OCI-LY7 (cell line): ENCODE measurements at regions not wholly inside any gene's neighbourhood (a gene's known extent, or its start where the extent isn't known, plus 50 kb on each side); places are given as distances from the start of the nearest gene placed in this dataset.

ENCODE experiments used
- BruUV-seq: library from RNA; stranded (reverse); fragments of 400-500 nt; replicated peaks from 2 replicates; lab custom pipeline; 2021; lab: Mats Ljungman, UMichigan
- CTCF ChIA-PET: fragments of 300-600 bp; sonication (Branson Sonifier 250); formaldehyde crosslinking; loops from one replicate; lab custom pipeline; 2022; ENCODE audit warnings: antibody characterized with exemption; ENCODE audit not compliant: unreplicated experiment; lab: Charles Lee
- POLR2A ChIA-PET: fragments of 300-600 bp; sonication (Branson Sonifier 250); formaldehyde crosslinking; loops from one replicate; lab custom pipeline; 2022; ENCODE audit warnings: antibody characterized with exemption; lab: Charles Lee
- DNase-seq: peaks from one replicate; pipeline ENCODE4 v3.0.0-alpha.2; 2015; ENCODE audit warnings: low spot score
- H2AFZ ChIP-seq: fragments of 200-600 bp; sonication (generic), shearing (Covaris generic); 2 replicates; pipeline ENCODE4 v1.6.1; 2014; ENCODE audit warnings: mild to moderate bottlenecking, antibody characterized with exemption, low read length, moderate library complexity
- H3K27ac ChIP-seq: fragments of 200-600 bp; sonication (generic); 2 replicates; pipeline ENCODE4 v1.5.1; 2014; ENCODE audit warnings: mixed run types, low read depth, mild to moderate bottlenecking, moderate library complexity, low read length, inconsistent platforms; ENCODE audit not compliant: poor library complexity, severe bottlenecking
- H3K36me3 ChIP-seq: fragments of 200-600 bp; sonication (generic); 2 replicates; pipeline ENCODE4 v1.6.1; 2014; ENCODE audit warnings: mild to moderate bottlenecking, antibody characterized with exemption, low read length, moderate library complexity, mixed read lengths; ENCODE audit not compliant: insufficient read depth
- H3K4me1 ChIP-seq: fragments of 200-600 bp; sonication (generic); 2 replicates; pipeline ENCODE4 v1.5.1; 2014; ENCODE audit warnings: mild to moderate bottlenecking, low read length; ENCODE audit not compliant: insufficient read depth, poor library complexity, severe bottlenecking
- H3K4me2 ChIP-seq: fragments of 200-600 bp; sonication (generic); 2 replicates; pipeline ENCODE4 v1.6.1; 2014; ENCODE audit warnings: mild to moderate bottlenecking, low read length
- H3K4me3 ChIP-seq: fragments of 200-600 bp; sonication (generic); 2 replicates; pipeline ENCODE4 v1.5.1; 2014; ENCODE audit warnings: mild to moderate bottlenecking, low read depth, low read length; ENCODE audit not compliant: poor library complexity, severe bottlenecking
- H3K79me2 ChIP-seq: fragments of 200-600 bp; sonication (generic); 2 replicates; pipeline ENCODE4 v1.6.1; 2016; ENCODE audit warnings: low read depth, mild to moderate bottlenecking, low read length, moderate library complexity, mixed read lengths; ENCODE audit not compliant: insufficient read depth
- H3K9me2 ChIP-seq: fragments of 200-600 bp; sonication (generic); 2 replicates; pipeline ENCODE4 v1.6.1; 2016; ENCODE audit warnings: mild to moderate bottlenecking, low read length, mixed read lengths; ENCODE audit not compliant: insufficient read depth
- H3K9me3 ChIP-seq: fragments of 200-600 bp; sonication (generic); 2 replicates; pipeline ENCODE4 v1.6.1; 2014; ENCODE audit warnings: mild to moderate bottlenecking, mixed run types, low read length, mixed read lengths
- H4K20me1 ChIP-seq: fragments of 200-600 bp; sonication (generic); 2 replicates; pipeline ENCODE4 v1.6.1; 2014; ENCODE audit warnings: mild to moderate bottlenecking, antibody characterized with exemption, low read length, moderate library complexity, mixed read lengths; ENCODE audit not compliant: insufficient read depth
- CTCF ChIP-seq: fragments of 200-600 bp; sonication (generic); conservative IDR thresholded peaks from 2 replicates; pipeline ENCODE4 v1.5.1; 2014; ENCODE audit warnings: mild to moderate bottlenecking, antibody characterized with exemption, low read length, moderate library complexity, mixed read lengths
- EZH2phosphoT487 ChIP-seq: fragments of 200-600 bp; sonication (generic); IDR thresholded peaks from 2 replicates; pipeline ENCODE4 v1.6.1; 2018; ENCODE audit warnings: low read depth, borderline replicate concordance, mild to moderate bottlenecking, mixed run types, antibody characterized with exemption, low read length, moderate library complexity, mixed read lengths
- intact Hi-C: fragments of 100-400 bp; cut with micrococcal nuclease; formaldehyde crosslinking; loops from one replicate; pipeline ENCODE4 v1.10.0; 2022; ENCODE audit not compliant: unreplicated experiment

DNA sequence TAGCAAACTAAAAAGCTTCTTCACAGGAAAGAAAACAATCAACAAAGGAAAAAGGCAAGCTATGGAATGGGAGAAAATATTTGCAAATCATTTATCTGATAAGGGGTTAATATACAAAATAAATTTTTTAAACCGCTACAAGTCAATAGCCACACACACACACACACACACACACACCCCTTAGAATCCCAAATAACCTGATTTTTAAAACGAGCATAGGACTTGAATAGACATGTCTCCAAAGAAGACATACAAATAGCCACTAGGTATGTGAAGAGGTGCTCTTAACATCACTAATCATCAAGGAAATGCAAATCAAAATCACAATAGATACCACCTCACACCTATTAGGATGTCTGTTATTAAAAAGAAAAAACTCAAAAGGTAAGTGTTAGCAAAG, 187.7 kb downstream of the TRIM27 start:
- H3K27ac ChIP-seq: no peak overlapping the region
- H3K4me3 ChIP-seq: no peak overlapping the region
- no peaks in the 10 kb centered on the region for H3K9me3 ChIP-seq
- ChIA-PET CTCF (no interaction called here), POLR2A (no interaction called here)
- H4K20me1 ChIP-seq: no peaks in the 10 kb centered on the region
- H2AFZ ChIP-seq: no peak overlapping the region
- H3K79me2 ChIP-seq: no peaks in the 10 kb centered on the region
- H3K4me1 ChIP-seq: no peaks in the 10 kb centered on the region
- no peaks in the 10 kb centered on the region for H3K9me2 ChIP-seq
- H3K4me2 ChIP-seq: no peak overlapping the region
- DNase-seq: no peak
- no peaks in the 10 kb centered on the region for H3K36me3 ChIP-seq
- BruUV-seq: no TSS peak
- TF ChIP-seq EZH2phosphoT487 (no peak), CTCF (no peak)
- intact Hi-C loops: no loop called here

DNA sequence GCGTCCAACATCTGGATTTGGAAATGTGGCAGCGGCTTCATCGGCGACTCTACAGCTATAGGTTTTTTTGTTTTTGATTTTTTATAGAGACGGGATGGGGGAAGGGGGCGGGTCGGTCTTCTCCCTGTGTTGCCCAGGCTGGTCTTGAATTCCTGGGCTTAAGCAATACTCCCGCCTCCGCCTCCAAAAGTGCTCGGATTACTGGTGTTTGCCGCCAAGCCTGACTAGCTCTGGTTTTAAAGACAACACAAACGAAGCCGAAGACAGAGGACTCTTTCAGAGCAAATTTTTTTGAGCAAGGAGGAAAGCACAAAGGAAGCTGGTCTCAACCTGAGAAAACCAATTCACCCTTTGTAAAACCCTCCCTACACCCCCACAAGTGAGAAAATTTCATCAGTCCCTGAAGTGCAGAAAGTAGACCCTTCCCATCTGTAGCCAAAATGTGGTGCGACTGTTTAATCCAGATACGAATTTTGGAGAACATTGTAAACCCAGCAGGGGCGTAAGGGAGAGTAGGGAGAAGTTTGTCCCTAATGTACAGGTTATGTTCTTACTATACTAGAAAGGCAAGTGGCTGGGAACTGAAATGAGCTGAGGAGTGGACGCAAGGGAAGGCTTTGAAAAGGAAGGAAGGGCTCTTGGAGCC, 185.9 kb downstream of the TRIM27 start:
- DNase-seq: no peak
- Histone ChIP-seq H3K9me3 (no peaks in the 10 kb centered on the region), H3K36me3 (no peaks in the 10 kb centered on the region), H3K4me3 (no peak overlapping the region), H3K4me1 (no peaks in the 10 kb centered on the region), H3K9me2 (no peaks in the 10 kb centered on the region), H2AFZ (no peak overlapping the region), H3K27ac (no peak overlapping the region), H3K79me2 (no peaks in the 10 kb centered on the region), H3K4me2 (no peak overlapping the region), H4K20me1 (no peaks in the 10 kb centered on the region)
- ChIA-PET CTCF (no interaction called here), POLR2A (no interaction called here)
- intact Hi-C loops: no loop called here
- no TSS peak for BruUV-seq
- TF ChIP-seq EZH2phosphoT487: no peak
- no peak for TF ChIP-seq CTCF

GRCh38 chr6:28738396-28738765, 185.4 kb downstream of the TRIM27 start:
- ChIA-PET CTCF (no interaction called here), POLR2A (no interaction called here)
- TF ChIP-seq CTCF (no peak), EZH2phosphoT487 (no peak)
- no peaks in the 10 kb centered on the region for H3K36me3 ChIP-seq
- H2AFZ ChIP-seq: no peak overlapping the region
- H3K79me2 ChIP-seq: no peaks in the 10 kb centered on the region
- no peak for DNase-seq
- H3K9me2 ChIP-seq: no peaks in the 10 kb centered on the region
- BruUV-seq: no TSS peak
- no peaks in the 10 kb centered on the region for H3K4me1 ChIP-seq
- no peak overlapping the region for H3K4me3 ChIP-seq
- no peaks in the 10 kb centered on the region for H4K20me1 ChIP-seq
- H3K9me3 ChIP-seq: no peaks in the 10 kb centered on the region
- intact Hi-C loops: no loop called here
- H3K27ac ChIP-seq: no peak overlapping the region
- H3K4me2 ChIP-seq: no peak overlapping the region
